Fibroblast of the aortic adventitia (primary cell): ENCODE measurements at regions not wholly inside any gene's neighbourhood (a gene's known extent, or its start where the extent isn't known, plus 50 kb on each side); places are given as distances from the start of the nearest gene placed in this dataset.

ENCODE experiments used
- DNase-seq: peaks from one replicate; pipeline ENCODE4 v3.0.0-alpha.2; 2010; ENCODE audit warnings: low read depth
- H3K4me3 ChIP-seq: 2 replicates; pipeline ENCODE4 v1.5.1; 2011; ENCODE audit warnings: low read depth, mild to moderate bottlenecking, control low read depth, low read length, moderate library complexity
- CTCF ChIP-seq: IDR thresholded peaks from 2 replicates; pipeline ENCODE4 v1.5.1; 2011; ENCODE audit warnings: mild to moderate bottlenecking, low read length, control low read depth, inconsistent platforms; ENCODE audit not compliant: insufficient read depth

GRCh38 chr3:88209356-88209755 lies 59.6 kb downstream of the C3orf38 start:
- H3K4me3 ChIP-seq, result no peak overlapping the region
- DNase-seq, result no peak
- no peak for TF ChIP-seq CTCF

GRCh38 chr3:88211096-88211890 lies 61.5 kb downstream of the C3orf38 start:
- no peak overlapping the region for H3K4me3 ChIP-seq
- no peak for TF ChIP-seq CTCF
- DNase-seq, result no peak

DNA sequence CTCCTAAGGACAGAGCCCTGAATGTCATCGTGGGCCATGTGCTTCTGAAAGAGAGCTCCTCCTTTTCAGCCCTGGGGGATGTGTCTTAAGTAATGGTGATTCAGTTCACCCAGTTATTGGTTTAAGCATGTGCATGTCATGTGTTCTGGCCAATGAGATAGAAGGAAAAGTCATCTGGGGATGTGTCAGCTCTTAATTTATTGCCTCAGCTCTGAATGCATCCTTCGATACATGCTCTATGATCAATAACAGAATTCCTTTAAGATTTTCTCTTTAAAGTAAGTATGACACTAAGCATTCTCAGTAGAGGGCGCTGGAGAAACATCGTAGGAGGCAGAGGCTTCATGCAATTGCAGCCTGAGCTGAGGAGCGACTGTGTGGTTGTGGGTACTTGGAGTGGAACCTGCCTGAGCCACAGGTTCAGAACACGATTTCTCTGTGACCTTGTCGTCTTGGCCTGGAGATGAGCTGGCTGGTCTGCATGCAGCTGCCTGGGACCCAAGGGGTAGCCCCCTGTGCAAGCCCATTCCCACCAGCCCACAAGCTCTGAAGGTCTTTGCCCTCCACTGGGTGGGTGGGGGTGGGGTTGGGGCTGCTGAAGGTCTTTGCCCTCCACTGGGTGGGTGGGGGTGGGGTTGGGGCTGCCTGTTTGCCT lies 69.5 kb downstream of the C3orf38 start:
- TF ChIP-seq CTCF, result peak; percentile 56
- DNase-seq, result peak; percentile 54
- no peak overlapping the region for H3K4me3 ChIP-seq

DNA sequence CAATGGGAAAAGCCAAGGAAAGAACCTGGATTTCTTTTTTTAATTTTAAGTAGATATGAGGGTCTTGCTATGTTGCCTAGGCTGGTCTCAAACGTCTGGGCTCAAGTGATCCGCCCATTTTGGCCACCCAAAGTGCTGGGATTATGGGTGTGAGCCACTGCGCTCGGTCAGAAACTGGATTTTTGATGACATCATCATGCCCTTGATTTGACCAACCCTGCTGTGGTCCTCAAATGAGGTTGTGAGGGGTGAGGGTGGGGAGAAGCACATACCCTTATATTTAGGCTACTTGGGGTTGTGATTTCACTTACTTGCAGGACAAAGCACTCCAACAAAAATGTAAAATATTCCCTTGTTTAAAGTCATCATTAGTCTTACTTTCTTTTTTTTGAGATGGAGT lies 70.4 kb downstream of the C3orf38 start:
- no peak for TF ChIP-seq CTCF
- H3K4me3 ChIP-seq, result no peak overlapping the region
- DNase-seq, result no peak

DNA sequence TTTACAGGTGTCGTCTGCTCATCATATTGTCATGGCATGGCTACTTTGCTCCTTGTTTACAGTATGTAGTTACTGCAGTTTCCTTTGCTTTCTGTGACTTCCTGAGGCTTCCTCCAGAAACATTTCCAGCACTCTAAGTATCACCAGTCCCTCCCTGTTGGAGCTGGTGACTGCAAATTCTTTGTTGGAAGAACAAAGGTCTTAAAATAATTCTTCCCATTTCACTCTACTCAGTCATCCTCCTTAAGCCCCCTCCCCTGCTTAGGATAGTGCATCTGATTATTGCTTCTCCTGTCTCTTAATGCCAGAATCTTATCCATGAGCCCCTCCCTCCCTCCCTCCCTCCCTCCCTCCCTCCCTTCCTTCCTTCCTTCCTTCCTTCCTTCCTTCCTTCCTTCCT lies 72.0 kb downstream of the C3orf38 start:
- no peak for TF ChIP-seq CTCF
- H3K4me3 ChIP-seq, result no peak overlapping the region
- no peak for DNase-seq

DNA sequence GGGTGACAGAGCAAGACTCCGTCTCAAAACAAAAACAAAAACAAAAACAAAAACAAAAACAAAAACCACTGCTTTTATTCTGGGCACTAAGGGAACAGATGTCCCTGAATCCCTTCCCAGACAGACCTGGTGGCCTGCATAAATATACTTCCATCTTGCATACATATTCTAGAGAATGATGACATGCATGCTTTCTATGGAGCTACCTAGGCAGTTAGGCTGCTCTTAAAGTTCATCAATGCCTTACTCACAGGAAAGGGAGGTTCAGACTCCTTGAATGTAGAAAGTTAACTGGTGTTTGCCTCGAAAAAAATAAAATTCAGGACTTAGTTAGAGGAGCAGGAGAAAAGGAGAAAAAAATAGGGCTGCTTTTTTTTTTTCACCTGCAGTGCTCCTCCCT lies 72.6 kb downstream of the C3orf38 start:
- DNase-seq, result no peak
- H3K4me3 ChIP-seq, result no peak overlapping the region
- TF ChIP-seq CTCF, result no peak
